Sigmoid colon (tissue), 3 donors: ENCODE measurements at regions not wholly inside any gene's neighbourhood (a gene's known extent, or its start where the extent isn't known, plus 50 kb on each side); places are given as distances from the start of the nearest gene placed in this dataset.

Experiments
- small RNA-seq, 3 donors: library from RNA; depleted of rRNA; stranded (forward); fragments of <200 nt; gene quantifications; one replicate each; pipeline ENCODE3, GENCODE V24; 2016

Small RNA genes in the stretch of these regions (small RNA-seq; reads per million reads assigned to genes)
- 0 reads per million in 3 donors for gene AC079355.2
